ENCODE measurements at regions not wholly inside any gene's neighbourhood (a gene's known extent, or its start where the extent isn't known, plus 50 kb on each side); places are given as distances from the start of the nearest gene placed in this dataset.
"Not testable (repeated sequence)": the region's sequence is repeated elsewhere in the genome, so short reads cannot be mapped to it uniquely, and the experiment has no call there.

DNA sequence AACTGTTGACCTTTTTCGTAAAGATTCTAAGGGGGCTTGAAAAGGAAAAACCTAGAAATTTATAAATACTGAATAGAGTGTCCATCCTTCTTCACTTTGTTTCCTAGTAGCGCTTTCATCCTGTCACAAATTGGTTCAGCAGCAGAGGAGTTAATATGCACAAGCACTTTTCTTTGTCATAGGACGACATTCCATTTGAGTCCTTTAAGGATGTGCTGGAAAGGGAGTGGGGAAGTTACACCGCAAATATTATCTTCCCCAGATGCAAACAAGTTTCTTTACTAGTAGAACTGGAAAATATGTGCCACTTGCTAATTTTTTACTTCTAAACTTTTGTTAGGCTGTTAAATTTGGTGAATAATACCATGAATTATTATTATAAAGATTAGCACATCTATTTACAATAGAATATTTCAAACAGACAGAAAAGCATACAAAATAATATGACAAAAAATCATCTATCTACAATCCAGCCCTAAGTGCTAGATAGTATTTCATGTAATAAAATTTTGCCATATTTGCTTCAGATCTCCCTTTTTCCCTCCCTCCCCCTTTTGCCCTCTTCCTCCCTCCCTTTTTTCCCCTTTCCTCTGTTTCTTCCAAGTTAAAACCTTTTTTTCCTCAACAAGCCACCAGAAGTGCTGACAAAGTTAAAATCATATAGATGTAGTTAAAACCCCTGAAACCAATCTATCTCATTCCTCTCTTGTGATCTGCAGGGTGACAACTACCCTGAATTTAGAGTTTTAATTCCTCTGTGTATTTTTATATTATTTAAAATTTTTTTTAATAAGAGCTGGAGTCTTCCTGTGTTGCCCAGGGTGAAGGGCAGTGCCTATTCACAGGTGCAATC, 50.5 kb upstream of the MAP4K3 start:
- DNase-seq, result no peak

DNA sequence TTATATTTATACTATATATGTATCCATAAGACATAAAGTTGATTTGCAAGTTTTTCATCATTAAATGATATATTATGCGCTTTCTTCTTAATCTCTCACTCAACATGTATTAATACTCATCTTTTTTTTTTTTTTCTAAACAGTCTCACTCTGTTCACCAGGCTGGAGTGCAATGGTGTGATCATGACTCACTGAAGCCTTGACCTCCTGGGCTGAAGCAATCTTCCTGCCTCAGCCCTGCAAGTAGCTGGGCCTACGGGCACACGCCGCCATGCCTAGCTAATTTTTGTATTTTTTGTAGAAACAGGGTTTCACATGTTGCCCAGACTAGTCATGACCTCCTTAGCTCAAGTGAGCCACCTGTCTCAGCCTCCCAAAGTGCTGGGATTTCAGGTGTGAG, 51.4 kb upstream of the MAP4K3 start:
- DNase-seq, result no peak

DNA sequence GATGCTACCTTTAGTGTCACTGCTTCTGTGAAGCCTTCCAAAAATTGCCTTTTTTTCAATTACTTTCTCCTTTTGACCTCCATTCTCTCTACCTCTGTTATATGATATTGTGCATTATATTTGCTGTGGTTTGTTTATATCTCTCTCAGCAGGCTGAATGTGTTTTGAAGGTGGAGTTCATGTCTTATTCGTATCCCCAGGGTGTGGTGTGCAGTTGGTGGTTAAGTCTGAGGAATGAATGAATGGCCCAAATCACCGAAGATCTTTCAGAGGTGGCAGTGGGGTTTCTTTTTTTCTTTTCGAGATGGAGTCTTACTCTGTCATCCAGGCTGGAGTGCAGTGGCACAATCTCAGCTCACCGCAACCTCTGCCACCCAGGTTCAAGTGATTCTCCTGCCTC, 53.5 kb upstream of the MAP4K3 start:
- no peak for DNase-seq

DNA sequence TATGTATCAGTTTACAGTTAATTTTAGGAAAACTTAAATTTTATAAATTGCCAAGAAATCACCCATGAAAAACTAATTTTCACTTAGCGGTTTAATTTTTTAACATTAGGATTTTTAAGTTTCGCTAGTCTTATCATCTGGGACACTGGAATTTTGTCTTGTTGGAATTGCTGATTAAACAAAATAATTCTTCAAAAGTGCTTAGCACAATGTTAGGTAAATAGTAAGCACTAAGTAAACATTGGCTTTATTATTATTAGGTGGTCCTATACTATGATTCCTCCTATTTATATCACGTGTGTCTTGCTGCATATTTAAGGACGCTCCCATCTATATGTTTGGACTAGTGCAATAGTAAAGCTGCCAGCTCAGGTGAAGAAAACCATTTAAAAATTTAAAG, 54.6 kb upstream of the MAP4K3 start:
- DNase-seq, result no peak

DNA sequence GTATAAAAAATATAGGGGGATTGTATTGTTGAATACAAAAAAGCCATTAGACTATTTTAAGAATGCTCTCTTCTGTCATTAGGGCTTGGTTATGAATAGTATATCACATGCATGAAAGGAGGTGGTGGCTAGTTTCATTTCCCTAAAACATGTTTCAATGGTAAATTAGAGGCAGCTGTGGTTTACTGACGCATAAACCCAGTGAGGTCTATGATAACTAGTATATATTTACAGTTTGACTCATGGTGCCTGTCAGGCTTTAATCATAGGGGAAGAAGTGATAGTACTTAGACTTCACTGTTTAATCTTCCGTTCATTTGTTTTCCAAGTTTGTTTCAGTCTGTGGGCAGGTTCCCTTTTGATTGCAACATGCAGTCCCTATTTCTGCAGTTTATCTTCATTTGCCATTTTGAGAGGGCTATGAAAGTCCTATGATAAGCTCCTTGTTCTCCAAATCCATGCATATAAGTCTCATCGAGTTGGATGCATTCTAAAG, 55.1 kb upstream of the MAP4K3 start:
- DNase-seq, result no peak

DNA sequence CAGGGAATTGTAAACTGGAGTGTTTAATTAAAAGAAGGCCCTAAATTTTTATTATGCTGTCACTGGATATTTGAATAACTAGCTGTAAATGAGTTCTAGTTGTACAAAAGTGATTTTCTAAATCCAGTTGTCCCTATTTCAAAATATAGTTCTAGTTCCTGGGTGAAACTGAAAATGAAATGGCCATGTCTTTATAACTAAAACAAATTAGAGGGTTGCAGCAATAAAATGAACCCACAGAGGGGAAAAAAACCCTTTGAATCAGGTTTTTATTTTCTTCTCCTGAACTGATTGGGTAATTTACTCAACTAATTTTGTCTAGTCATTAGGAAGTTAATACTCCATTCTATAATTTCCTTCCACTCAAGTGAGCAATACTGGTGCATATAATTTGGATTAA, 55.6 kb upstream of the MAP4K3 start:
- no peak for DNase-seq

DNA sequence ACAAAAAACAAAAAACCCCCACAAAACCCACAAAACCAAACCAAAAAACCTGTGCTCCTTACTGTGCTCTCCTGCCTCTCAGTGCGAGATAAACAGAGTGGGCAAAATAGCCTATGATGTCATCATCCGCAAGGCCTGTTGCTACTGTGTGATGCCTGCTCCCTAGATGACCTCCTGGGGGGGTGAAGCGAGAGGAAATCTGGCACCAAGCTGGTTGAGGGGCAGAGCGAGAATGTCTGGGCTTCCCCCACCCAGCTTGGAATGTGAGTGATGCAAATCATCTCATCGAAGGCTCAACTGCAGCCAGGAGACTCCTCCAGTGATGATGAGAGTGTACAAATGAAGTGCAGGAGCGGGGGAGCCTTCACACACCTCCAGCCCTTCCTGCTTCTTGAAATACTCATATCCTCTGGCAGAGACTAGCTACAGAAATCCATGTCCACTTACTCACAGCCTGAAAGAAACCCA, 57.7 kb upstream of the MAP4K3 start:
- DNase-seq, result no peak

DNA sequence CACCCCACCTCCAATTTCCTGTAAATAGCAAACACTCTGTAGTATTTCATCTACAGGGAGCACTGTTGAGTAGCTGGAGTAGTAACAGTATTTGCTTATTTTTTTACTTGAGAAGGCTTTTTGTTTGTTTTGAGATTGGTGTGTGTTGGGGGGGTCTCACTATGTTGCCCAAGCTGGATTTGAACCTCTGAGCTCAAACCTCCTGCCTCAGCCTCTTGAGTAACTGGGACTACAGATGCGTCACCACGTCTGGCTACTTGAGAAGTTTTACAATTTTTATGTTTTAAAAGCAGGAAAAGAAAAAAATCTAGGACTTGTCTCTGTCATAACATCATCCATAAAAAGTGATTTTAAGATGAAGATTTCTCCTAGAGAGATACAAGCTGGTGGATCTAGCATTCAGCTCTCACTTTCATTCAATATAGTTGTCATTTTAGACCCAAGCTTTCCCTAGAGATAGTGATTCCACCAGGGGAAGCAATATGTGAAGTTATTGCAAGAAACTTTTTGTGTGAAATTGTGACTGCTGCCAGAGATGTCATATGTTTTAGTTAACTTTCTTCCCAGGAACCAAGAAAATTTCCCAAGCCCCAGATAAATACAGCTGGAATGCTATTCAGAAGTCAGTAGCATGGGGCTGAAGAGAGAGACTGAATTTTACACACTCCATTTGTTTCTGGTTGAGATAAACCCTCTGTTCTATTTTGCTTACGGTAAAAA, 60.2 kb upstream of the MAP4K3 start:
- DNase-seq, result no peak

DNA sequence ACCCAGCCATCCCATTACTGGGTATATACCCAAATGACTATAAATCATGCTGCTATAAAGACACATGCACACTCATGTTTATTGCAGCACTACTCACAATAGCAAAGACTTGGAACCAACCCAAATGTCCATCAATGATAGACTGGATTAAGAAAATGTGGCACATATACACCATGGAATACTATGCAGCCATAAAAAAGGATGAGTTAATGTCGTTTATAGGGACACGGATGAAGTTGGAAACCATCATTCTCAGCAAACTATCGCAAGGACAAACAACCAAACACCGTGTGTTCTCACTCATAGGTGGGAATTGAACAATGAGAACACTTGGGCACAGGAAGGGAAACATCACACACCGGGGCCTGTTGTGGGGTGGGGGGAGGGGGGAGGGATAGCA, 61.1 kb upstream of the MAP4K3 start:
- not testable (repeated sequence) for DNase-seq

DNA sequence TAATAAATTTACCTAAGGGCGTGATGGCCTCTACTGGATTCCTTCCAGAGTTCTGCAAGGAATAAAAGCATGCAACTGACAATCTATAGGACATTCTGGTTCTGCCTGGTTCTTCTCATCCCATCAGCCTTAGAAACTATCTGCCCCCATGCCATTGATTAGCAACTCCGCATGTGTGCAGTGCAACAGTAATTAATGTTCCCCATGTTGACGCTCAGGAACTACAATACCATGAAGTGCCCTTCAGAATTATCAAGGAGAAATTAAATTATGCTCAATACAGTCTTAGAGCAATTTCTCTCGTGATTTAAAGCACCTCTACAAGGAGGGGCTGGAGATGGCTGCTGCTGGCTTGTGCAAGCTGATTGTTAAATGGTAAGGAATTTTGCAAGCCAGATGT, 61.7 kb upstream of the MAP4K3 start:
- no peak for DNase-seq

DNA sequence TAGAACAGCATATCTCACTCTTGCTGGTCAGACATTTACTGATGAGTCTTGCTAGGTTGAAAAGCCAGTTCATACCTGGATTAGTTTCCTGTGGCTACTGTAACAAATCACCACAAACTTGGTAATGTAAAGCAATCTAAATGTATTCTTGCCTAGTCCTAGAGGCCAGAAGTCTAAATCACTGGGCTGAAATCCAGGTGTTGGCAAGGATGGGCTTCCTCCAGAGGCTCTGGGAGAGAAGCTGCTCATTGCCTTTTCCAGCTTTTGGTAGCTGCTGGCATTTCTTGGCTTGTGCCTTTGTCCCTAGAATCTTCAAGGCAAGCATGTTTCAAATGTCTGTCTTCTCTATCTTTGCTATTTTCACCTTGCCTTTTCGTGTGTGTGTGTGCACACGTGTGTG, 62.3 kb upstream of the MAP4K3 start:
- no peak for DNase-seq

DNA sequence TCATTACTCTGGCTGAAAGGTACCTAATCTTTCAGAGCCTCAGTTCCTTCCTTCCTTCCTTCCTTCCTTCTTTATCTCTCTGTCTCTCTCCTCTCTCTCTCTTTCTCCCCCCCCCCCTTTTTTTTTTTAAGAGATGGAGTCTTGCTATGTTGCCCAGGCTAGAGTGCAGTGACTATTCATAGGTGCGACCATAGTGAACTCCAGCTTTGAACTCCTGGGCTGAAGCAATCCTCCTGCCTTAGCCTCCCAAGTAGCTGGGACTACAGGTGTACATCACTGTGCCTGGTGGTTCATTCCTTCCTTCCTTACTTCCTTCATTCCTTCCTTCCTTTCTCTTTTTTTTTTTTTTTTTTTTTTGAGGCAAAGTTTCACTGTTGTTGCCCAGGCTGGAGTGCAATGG, 64.3 kb upstream of the MAP4K3 start:
- DNase-seq, result no peak

DNA sequence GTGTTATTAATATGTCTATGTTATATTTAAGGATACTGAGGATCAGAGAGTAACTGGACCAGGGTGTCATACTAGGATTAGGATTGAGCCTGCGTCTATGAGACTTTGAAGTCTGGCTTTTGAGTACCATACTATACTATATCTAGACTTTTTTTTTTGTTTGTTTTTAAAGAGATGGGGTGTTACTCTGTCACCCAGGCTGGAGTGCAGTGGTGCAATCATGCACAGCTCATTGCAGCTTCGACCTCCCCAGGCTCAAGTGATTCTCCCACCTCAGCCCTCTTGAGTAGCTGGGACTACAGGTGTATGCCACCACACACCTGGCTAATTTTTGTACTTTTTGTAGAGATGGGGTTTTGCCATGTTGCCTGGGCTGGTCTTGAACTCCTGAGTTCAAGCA, 66.2 kb upstream of the MAP4K3 start:
- DNase-seq, result no peak

DNA sequence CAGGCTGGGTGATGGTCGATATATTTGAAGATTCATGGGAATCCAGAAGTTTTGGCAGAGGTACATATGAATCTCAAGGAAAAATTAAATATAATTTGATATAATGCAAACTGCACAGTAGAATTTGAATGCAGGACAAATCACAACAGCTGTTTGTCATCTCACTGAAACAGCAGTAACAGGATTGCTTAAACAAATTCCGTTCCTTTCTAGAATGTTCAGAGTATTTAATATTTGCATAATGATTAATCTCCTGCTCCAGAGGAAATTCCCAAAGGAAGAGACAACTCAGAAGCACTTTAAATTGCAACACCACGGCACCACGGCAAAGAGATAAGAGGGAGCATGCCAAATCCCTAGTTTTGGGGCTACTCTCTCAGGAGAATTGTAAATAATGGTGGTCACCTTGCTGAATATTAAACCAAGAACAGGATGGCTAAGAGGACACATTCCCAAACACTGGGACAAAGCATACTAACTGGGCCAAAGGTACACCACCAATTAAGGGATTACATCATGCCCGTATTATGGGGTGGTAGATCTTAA, 67.8 kb upstream of the MAP4K3 start:
- no peak for DNase-seq

DNA sequence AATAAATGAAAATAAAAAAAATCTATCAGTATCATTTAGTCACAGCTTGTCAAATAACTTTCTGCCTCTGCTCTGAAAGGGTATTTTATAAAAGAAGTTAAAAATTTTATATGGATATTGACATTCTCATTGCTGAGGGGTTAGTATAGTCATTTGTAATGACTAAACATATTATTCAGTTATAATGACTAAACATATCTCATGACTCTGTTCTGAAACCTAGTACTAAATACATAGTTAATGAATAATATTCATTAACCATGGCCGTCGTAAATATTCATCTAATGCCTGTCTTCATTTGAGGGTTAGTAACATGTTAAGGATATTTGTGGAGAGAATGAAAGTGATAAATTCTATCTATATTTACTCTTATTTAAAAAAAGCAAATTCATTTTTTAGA, 69.1 kb upstream of the MAP4K3 start:
- DNase-seq, result no peak

DNA sequence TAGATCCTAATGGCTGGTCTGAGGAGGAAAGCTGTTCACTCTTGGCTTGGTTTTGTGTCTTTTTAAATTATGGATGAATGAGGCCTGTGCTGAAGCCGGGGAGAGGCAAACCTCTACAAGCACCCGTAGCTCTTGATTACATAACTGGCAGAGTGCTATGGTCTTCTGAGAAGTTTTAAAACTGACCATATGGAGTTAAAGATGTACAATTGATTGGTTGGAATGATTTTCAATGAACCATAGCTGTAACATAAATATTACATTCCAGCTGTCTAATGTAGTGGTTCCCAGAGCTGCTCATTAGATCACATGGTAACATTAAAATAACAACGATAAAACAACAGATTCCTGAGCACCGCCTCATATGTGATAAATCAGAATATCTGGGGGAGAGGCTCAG, 71.1 kb upstream of the MAP4K3 start:
- DNase-seq, result no peak

DNA sequence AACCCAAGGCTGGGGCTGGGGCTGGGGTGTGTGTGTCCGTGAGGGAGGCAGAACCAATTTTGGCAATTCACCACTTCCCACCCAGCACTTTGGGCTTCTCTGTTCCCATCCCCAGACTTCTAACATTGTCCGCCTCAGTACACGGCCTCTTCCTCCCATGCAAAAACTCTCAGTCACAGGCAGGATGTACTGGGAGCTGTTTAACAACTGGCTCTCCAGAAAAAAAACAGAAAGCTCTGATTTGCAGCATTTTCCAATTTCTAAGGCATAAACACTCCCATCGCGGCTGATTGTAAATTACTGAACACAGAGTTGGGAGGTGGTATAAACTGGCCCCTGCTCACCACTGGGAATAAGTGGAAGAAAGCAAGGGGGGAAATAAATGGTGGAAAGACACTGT, 73.1 kb upstream of the MAP4K3 start:
- no peak for DNase-seq

DNA sequence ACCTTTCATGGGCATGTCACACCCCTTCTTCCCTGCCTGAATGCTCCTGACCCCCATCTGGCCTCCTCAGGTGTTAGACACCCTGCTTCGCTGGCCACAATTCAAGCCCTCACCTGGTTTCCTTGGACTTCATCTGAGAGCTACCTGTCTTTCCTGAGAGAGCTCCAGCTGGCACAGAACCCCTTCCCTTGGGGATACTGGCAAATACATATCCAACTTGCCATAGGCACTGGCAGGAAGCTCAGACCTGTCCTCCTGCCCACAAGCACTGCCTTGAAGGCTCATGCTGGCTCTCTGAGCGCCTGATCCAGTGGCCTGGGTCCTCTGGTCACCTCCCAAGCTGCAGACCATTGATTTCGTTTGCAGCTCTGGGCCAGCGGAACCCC, 74.1 kb upstream of the MAP4K3 start:
- DNase-seq, result no peak

DNA sequence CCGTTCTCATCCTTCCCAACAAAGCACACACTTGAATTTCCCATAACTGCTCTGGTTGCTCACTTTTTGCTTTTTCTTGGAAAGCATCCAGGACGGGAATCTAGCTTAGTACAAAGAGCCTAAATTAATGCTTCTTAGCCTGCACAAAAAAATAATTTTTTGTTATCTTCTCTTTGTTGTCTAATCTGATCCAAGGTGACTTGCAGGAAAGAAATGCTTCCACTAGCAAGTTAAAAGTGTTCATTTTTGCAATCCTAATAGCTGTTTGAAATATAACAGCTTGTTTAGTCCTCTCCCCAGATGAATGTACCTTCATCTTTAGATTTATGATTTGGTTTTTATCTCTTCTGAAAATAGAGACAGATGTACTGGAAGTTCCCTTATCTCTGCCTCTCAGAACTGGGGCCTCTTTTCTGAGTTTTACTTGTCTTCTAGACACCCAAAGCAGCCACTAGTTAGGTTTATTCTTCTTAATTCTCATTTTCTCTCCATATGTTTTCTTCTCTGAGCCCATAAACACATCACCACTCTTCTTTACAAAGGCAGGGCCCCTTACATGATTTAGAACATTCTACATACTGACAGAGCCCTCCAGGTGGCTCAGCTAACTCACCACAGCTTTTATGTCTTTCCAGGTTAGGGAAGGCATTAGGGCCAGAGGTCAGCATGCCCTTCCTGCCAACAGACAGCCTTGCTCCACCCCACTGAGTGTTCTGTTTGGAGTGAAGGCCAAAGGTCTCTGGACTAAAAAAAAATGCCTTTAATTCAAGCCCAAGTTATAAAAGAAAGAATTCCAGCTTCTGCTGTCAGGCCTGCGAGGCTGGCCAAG, 74.7 kb upstream of the MAP4K3 start:
- no peak for DNase-seq

DNA sequence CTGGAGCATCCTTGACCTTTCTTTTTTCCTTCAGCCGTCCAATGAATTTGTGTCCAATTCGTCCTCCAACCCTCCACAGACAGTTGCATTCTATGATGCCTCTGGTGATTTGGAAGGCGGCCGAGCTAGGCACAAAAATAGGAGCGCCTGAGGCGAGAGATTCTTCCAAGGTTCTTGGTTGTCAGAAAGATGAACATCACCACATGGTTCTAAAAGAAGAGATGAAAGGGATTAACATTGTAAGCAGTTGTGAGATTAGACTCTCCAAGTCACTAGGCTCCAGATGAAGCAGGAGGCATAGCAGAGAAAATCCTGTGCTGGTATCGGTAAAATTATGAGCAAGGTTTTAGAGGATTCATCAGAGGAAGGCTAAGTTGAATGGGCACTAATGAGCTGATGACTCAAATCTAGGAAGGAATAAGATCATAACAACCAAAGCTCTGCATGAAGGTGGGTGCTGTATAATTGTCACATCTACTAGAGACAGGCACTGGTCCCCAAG, 75.4 kb upstream of the MAP4K3 start:
- DNase-seq, result peak; percentile 15

DNA sequence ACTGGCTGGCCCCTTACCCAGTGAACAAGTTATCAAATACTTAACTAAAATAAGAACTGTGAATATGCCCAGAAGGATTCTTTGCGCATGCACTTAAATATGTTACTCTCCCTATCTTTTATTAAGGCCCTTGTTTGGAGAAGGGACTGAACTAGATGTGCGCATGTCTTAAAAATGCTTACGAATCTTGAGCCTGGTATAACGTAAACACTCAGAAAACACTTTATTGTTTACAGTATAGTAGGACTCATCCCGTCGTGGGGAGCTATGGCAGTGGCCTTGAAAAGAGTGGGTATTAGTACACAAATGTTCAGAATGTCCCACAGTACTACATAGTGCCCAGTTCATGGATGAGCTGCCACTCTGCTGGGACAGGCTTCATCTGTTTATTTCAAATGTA, 75.9 kb upstream of the MAP4K3 start:
- DNase-seq, result no peak

DNA sequence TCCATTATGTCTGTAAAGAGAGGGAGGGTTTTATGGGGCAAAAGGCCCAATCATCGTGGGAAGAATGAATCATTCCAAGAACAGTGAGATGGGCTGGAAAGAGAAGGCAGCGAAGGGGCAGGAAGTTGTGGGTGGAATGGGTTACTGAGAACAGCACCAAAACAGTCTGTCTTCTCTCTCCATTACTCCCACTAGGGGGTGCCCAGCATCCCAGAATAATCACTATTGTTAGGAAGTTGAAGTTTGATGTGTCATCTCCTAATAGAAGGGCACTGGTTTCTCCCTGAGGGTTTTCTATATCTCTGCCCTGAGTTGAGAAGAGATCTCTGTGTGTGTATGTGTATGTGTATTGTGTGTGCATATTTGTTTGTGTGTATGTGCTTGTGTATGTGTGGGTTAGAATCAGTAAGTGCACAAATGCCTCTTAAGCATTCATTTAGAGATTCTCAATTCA, 76.6 kb upstream of the MAP4K3 start:
- DNase-seq, result no peak

DNA sequence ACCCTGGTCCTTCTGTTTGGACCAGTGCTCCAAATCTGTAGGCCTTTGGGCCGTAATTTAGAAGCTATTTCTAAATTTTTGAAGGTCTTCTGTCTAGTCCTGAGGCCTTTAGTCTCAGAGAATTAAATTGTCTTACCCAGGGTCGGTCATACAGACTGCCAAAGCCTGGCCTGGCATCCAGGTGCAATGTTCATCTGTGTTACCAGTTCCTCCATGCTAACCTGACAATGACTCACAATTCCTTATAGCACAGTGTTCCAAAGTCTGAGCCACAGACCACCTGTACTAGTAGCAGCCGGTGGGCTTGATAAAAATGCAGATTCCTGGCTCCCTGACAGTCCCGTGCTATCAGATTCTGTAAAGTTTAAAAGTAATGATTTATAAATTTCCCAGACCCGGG, 77.7 kb upstream of the MAP4K3 start:
- DNase-seq, result no peak
